Progenitor cell of endocrine pancreas (in vitro differentiated cells): ENCODE measurements at regions not wholly inside any gene's neighbourhood (a gene's known extent, or its start where the extent isn't known, plus 50 kb on each side); places are given as distances from the start of the nearest gene placed in this dataset.

ENCODE experiments used
- DNase-seq: peaks from one replicate; pipeline ENCODE4 v3.0.0; 2021; ENCODE audit warnings: low spot score; ENCODE audit not compliant: unreplicated experiment
- H3K27ac Mint-ChIP-seq: 2 replicates; pipeline ENCODE4 v1.8.0; 2021; ENCODE audit warnings: mild to moderate bottlenecking, moderate library complexity, mixed read lengths
- H3K27me3 Mint-ChIP-seq: 2 replicates; pipeline ENCODE4 v1.8.0; 2021; ENCODE audit warnings: mixed read lengths
- H3K36me3 Mint-ChIP-seq: 2 replicates; pipeline ENCODE4 v1.8.0; 2022; ENCODE audit warnings: mixed read lengths; ENCODE audit not compliant: insufficient read depth
- H3K4me1 Mint-ChIP-seq: 2 replicates; pipeline ENCODE4 v1.8.0; 2021; ENCODE audit warnings: low read depth, mixed read lengths
- H3K4me3 Mint-ChIP-seq: 2 replicates; pipeline ENCODE4 v1.8.0; 2021; ENCODE audit warnings: low read depth, mild to moderate bottlenecking, moderate library complexity, mixed read lengths
- H3K9me3 Mint-ChIP-seq: 2 replicates; pipeline ENCODE4 v1.8.0; 2021; ENCODE audit warnings: low read depth, mixed read lengths
- TF ChIP-seq, protein P1 (sequence below): fragments of 200-600 bp; sonication (generic); IDR thresholded peaks from one replicate; pipeline ENCODE4 v1.5.0; 2021; ENCODE audit warnings: antibody characterized with exemption, mild to moderate bottlenecking; ENCODE audit not compliant: unreplicated experiment

DNA sequence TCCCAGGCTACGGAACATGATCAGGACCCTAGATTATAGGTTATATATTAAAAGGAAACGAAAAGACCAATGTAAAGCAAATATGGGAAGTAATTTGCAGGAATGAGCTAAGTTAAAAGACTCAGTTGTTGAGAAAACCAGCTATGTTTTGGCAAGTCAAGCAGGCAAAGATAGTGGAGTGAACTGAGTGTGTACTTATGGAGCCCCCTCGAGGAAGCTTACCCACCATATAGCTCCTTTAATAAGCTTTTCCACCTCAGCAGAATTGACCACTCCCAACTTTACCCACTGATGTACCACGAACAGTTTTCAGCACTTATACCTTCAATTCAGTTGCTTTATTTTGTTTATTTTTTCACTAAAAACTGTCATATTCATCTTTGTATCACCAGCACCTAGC lies 57.3 kb upstream of the PJA2 start:
- TF ChIP-seq, protein P1, sequence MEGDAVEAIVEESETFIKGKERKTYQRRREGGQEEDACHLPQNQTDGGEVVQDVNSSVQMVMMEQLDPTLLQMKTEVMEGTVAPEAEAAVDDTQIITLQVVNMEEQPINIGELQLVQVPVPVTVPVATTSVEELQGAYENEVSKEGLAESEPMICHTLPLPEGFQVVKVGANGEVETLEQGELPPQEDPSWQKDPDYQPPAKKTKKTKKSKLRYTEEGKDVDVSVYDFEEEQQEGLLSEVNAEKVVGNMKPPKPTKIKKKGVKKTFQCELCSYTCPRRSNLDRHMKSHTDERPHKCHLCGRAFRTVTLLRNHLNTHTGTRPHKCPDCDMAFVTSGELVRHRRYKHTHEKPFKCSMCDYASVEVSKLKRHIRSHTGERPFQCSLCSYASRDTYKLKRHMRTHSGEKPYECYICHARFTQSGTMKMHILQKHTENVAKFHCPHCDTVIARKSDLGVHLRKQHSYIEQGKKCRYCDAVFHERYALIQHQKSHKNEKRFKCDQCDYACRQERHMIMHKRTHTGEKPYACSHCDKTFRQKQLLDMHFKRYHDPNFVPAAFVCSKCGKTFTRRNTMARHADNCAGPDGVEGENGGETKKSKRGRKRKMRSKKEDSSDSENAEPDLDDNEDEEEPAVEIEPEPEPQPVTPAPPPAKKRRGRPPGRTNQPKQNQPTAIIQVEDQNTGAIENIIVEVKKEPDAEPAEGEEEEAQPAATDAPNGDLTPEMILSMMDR, result no peak

More for the DNA sequence above, 57.3 kb upstream of the PJA2 start:
- Mint-ChIP-seq H3K36me3 (no peaks in the 10 kb centered on the region), H3K27me3 (no peaks in the 10 kb centered on the region), H3K4me3 (no peak overlapping the region), H3K27ac (no peak overlapping the region), H3K9me3 (no peaks in the 10 kb centered on the region), H3K4me1 (no peaks in the 10 kb centered on the region)
- no peak for DNase-seq
